IMR-90 (cell line): ENCODE measurements at regions not wholly inside any gene's neighbourhood (a gene's known extent, or its start where the extent isn't known, plus 50 kb on each side); places are given as distances from the start of the nearest gene placed in this dataset.

Experiments
- ATAC-seq: fragments of 200-7000 bp; cut with Tn5 transposase; 2 replicates; pipeline ENCODE4 v1.9.1; 2020; ENCODE audit warnings: low read depth, mild to moderate bottlenecking, moderate library complexity
- BruUV-seq: library from RNA; stranded (reverse); fragments of 400-500 nt; replicated peaks from 2 replicates; lab custom pipeline; 2021; lab: Mats Ljungman, UMichigan
- CTCF ChIA-PET: fragments of 300-600 bp; formaldehyde crosslinking; extraction: SDS; loops from one replicate; lab custom pipeline; 2021; ENCODE audit warnings: antibody characterized with exemption; lab: Yijun Ruan, JAX
- POLR2A ChIA-PET: fragments of 300-600 bp; sonication (Branson Sonifier 250); formaldehyde crosslinking; loops from one replicate; lab custom pipeline; 2022; ENCODE audit warnings: antibody characterized with exemption; ENCODE audit not compliant: unreplicated experiment; lab: Charles Lee
- DNase-seq: peaks from one replicate; pipeline ENCODE4 v3.0.0; 2013
- H2AFZ ChIP-seq: replicated peaks from 2 replicates; pipeline ENCODE3; 2013; ENCODE audit warnings: low read length, mild to moderate bottlenecking; ENCODE audit not compliant: poor library complexity
- H2AK5ac ChIP-seq: 2 replicates; pipeline ENCODE4 v1.6.1; 2013; ENCODE audit warnings: low read depth, low read length, inconsistent platforms
- H2AK9ac ChIP-seq: replicated peaks from 2 replicates; pipeline ENCODE3; 2013; ENCODE audit warnings: mild to moderate bottlenecking, low read depth, low read length, moderate library complexity; ENCODE audit not compliant: poor library complexity
- H2BK120ac ChIP-seq: 2 replicates; pipeline ENCODE4 v1.6.1; 2013; ENCODE audit warnings: low read depth, low read length, inconsistent platforms
- H2BK15ac ChIP-seq: 3 replicates; pipeline ENCODE4 v1.6.1; 2013; ENCODE audit warnings: low read depth, low read length, inconsistent platforms
- H2BK20ac ChIP-seq: 2 replicates; pipeline ENCODE4 v1.6.1; 2013; ENCODE audit warnings: low read depth, mild to moderate bottlenecking, inconsistent platforms, low read length, moderate library complexity
- H2BK5ac ChIP-seq: 2 replicates; pipeline ENCODE4 v1.6.1; 2013; ENCODE audit warnings: mild to moderate bottlenecking, low read depth, low read length, inconsistent platforms; ENCODE audit not compliant: poor library complexity, severe bottlenecking
- H3K14ac ChIP-seq: replicated peaks from 2 replicates; pipeline ENCODE4 v1.6.1; 2013; ENCODE audit warnings: low read depth, low read length, inconsistent platforms
- H3K18ac ChIP-seq: 2 replicates; pipeline ENCODE4 v1.6.1; 2013; ENCODE audit warnings: low read depth, low read length, control low read depth
- H3K23ac ChIP-seq: 2 replicates; pipeline ENCODE4 v1.6.1; 2013; ENCODE audit warnings: low read depth, low read length, inconsistent platforms
- H3K27ac ChIP-seq: 2 replicates; pipeline ENCODE4 v1.5.1; 2013; ENCODE audit warnings: mild to moderate bottlenecking, control low read depth, low read length; ENCODE audit not compliant: insufficient read depth
- H3K27me3 ChIP-seq: 2 replicates; pipeline ENCODE4 v1.6.1; 2013; ENCODE audit warnings: low read length; ENCODE audit not compliant: control insufficient read depth, insufficient read depth
- H3K36me3 ChIP-seq: 2 replicates; pipeline ENCODE4 v1.6.1; 2013; ENCODE audit warnings: low read length, mixed read lengths; ENCODE audit not compliant: control insufficient read depth, insufficient read depth
- H3K4ac ChIP-seq: 2 replicates; pipeline ENCODE4 v1.6.1; 2013; ENCODE audit warnings: low read depth, low read length, inconsistent platforms
- H3K4me1 ChIP-seq: 2 replicates; pipeline ENCODE4 v1.6.1; 2013; ENCODE audit warnings: low read length, mixed read lengths; ENCODE audit not compliant: control insufficient read depth, insufficient read depth
- H3K4me2 ChIP-seq: 2 replicates; pipeline ENCODE4 v1.6.1; 2013; ENCODE audit warnings: low read depth, mild to moderate bottlenecking, control low read depth, low read length, moderate library complexity
- H3K4me3 ChIP-seq: 2 replicates; pipeline ENCODE4 v1.5.1; 2013; ENCODE audit warnings: low read depth, mild to moderate bottlenecking, control low read depth, low read length, moderate library complexity; ENCODE audit not compliant: insufficient read depth
- H3K56ac ChIP-seq: 2 replicates; pipeline ENCODE4 v1.6.1; 2013; ENCODE audit warnings: low read length, inconsistent platforms; ENCODE audit not compliant: insufficient read depth; ENCODE audit errors: extremely low read depth
- H3K79me1 ChIP-seq, 2 experiments: 2 replicates each; pipeline ENCODE4 v1.6.1; 2013; ENCODE audit warnings: low read length in 2 of 2, inconsistent platforms in 1 of 2, low read depth in 1 of 2
- H3K9ac ChIP-seq: 2 replicates; pipeline ENCODE4 v1.6.1; 2013; ENCODE audit warnings: low read depth, low read length, control low read depth
- H3K9me1 ChIP-seq: 2 replicates; pipeline ENCODE4 v1.6.1; 2013; ENCODE audit warnings: low read length, inconsistent platforms; ENCODE audit not compliant: insufficient read depth
- H3K9me3 ChIP-seq: 2 replicates; pipeline ENCODE4 v1.6.1; 2013; ENCODE audit warnings: low read length; ENCODE audit not compliant: control insufficient read depth, insufficient read depth
- H4K20me1 ChIP-seq: 2 replicates; pipeline ENCODE4 v1.6.1; 2013; ENCODE audit warnings: low read length, inconsistent platforms; ENCODE audit not compliant: insufficient read depth
- H4K5ac ChIP-seq: 2 replicates; pipeline ENCODE4 v1.6.1; 2013; ENCODE audit warnings: mild to moderate bottlenecking, low read depth, low read length, control low read depth
- H4K8ac ChIP-seq, 2 experiments: 2 replicates each; pipeline ENCODE4 v1.6.1; 2013; ENCODE audit warnings: low read depth in 2 of 2, low read length in 2 of 2, control low read depth in 1 of 2, inconsistent platforms in 1 of 2
- H4K91ac ChIP-seq: 2 replicates; pipeline ENCODE4 v1.6.1; 2013; ENCODE audit warnings: low read depth, low read length, inconsistent platforms; ENCODE audit not compliant: insufficient read depth
- BHLHE40 ChIP-seq: fragments of 150-350 bp; IDR thresholded peaks from 2 replicates; pipeline ENCODE4 v1.6.1; 2016; ENCODE audit warnings: mild to moderate bottlenecking, low read depth, low read length
- CEBPB ChIP-seq: IDR thresholded peaks from 2 replicates; pipeline ENCODE4 v1.6.1; 2012; ENCODE audit warnings: low read depth, low read length, improper control_type of control experiment
- CHD1 ChIP-seq: IDR thresholded peaks from 2 replicates; pipeline ENCODE4 v1.6.1; 2012; ENCODE audit warnings: low read depth, low read length, improper control_type of control experiment
- FOS ChIP-seq: fragments of 150-350 bp; IDR thresholded peaks from 2 replicates; pipeline ENCODE4 v1.6.1; 2016; ENCODE audit warnings: low read depth, low read length
- MAFK ChIP-seq: IDR thresholded peaks from 2 replicates; pipeline ENCODE4 v1.6.1; 2012; ENCODE audit warnings: low read depth, low read length, improper control_type of control experiment
- MAZ ChIP-seq: IDR thresholded peaks from 2 replicates; pipeline ENCODE4 v1.6.1; 2012; ENCODE audit warnings: low read depth, mild to moderate bottlenecking, low read length, improper control_type of control experiment, moderate library complexity, borderline replicate concordance
- MXI1 ChIP-seq: IDR thresholded peaks from 2 replicates; pipeline ENCODE4 v1.6.1; 2012; ENCODE audit warnings: low read depth, mild to moderate bottlenecking, low read length, moderate library complexity, borderline replicate concordance
- NFE2L2 ChIP-seq: fragments of 150-350 bp; IDR thresholded peaks from 2 replicates; pipeline ENCODE4 v1.6.1; 2016; ENCODE audit warnings: low read depth, mild to moderate bottlenecking, low read length
- POLR2A ChIP-seq: IDR thresholded peaks from 2 replicates; pipeline ENCODE4 v1.6.1; 2012; ENCODE audit warnings: mild to moderate bottlenecking, low read depth, low read length
- RAD21 ChIP-seq: IDR thresholded peaks from 2 replicates; pipeline ENCODE4 v1.6.1; 2012; ENCODE audit warnings: low read length, improper control_type of control experiment
- RCOR1 ChIP-seq: IDR thresholded peaks from 2 replicates; pipeline ENCODE4 v1.6.1; 2012; ENCODE audit warnings: mild to moderate bottlenecking, low read length, improper control_type of control experiment; ENCODE audit not compliant: insufficient replicate concordance
- RFX5 ChIP-seq: IDR thresholded peaks from 2 replicates; pipeline ENCODE4 v1.8.0; 2012; ENCODE audit warnings: low read depth, mild to moderate bottlenecking, low read length, moderate library complexity
- SMC3 ChIP-seq: fragments of 150-350 bp; IDR thresholded peaks from 2 replicates; pipeline ENCODE4 v1.6.1; 2016; ENCODE audit warnings: low read depth, mild to moderate bottlenecking, antibody characterized with exemption, low read length, moderate library complexity
- WGBS, 2 experiments: methylation state at CpG; one replicate each; pipeline versions ENCODE4 v1.1.5 to v1.1.7; 2013; ENCODE audit warnings: missing lambda C conversion rate in 2 of 2; ENCODE audit not compliant: insufficient read length in 1 of 2; ENCODE audit errors: extremely low coverage in 2 of 2; 5-methylcytosine and 5-hydroxymethylcytosine counted together
- dilution Hi-C: fragments of 300-500 bp; cut with HindIII; formaldehyde crosslinking; loops from one replicate; pipeline ENCODE4 v1.14.3; 2018; ENCODE audit warnings: low sequenced_read_pairs; ENCODE audit not compliant: unreplicated experiment
- in situ Hi-C: fragments of 300-500 bp; cut with MboI; formaldehyde crosslinking; loops from 3 replicates; pipeline ENCODE4 v1.14.3; 2019; ENCODE audit warnings: low sequenced_read_pairs, inconsistent platforms, mixed read lengths
- intact Hi-C: fragments of 100-400 bp; cut with micrococcal nuclease; formaldehyde crosslinking; loops from 2 replicates; pipeline ENCODE4 v1.10.0; 2022
- TF ChIP-seq, protein P1 (sequence below): conservative IDR thresholded peaks from 2 replicates; pipeline ENCODE4 v1.5.1; 2012; ENCODE audit warnings: mild to moderate bottlenecking, low read depth, low read length, improper control_type of control experiment
- TF ChIP-seq, protein P2 (sequence below): fragments of 150-350 bp; IDR thresholded peaks from 2 replicates; pipeline ENCODE4 v1.6.1; 2016; ENCODE audit warnings: low read depth, mild to moderate bottlenecking, low read length, moderate library complexity, borderline replicate concordance
- TF ChIP-seq, protein P3 (sequence below): fragments of 150-350 bp; IDR thresholded peaks from 2 replicates; pipeline ENCODE4 v1.6.1; 2017; ENCODE audit warnings: mild to moderate bottlenecking, antibody characterized with exemption, low read length, low read depth

DNA sequence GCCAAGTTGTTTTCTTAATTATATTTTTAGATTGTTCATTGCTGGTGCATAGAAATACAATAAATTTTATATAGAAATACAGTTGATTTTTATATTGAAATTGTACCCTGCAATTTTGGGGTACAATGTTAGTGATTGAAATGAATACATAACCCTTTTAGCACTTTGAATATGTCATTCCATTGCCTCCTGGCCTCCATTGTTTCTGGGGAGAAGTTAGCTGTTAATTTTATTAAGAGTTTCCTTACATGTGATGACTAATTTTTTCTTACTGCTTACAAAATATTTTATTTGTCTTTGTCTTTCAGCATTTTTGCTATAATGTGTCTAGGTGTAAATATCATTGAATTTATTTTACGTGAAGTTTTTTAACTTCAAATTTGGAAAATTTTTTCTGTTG lies 176.5 kb upstream of the DCC start:
- no peak overlapping the region for H4K5ac ChIP-seq
- H3K4me1 ChIP-seq, result no peaks in the 10 kb centered on the region
- ATAC-seq, result no peak
- H2BK5ac ChIP-seq, result no peak overlapping the region
- H3K9ac ChIP-seq, result no peak overlapping the region
- POLR2A ChIA-PET, result no interaction called here
- no peak overlapping the region for H2BK120ac ChIP-seq
- no peak overlapping the region for H2AK9ac ChIP-seq
- BruUV-seq, result no TSS peak
- no peaks in the 10 kb centered on the region for H4K20me1 ChIP-seq
- no peak overlapping the region for H3K27ac ChIP-seq
- H3K14ac ChIP-seq, result no peak overlapping the region
- no peak overlapping the region for H2AK5ac ChIP-seq
- H2BK15ac ChIP-seq, result no peak overlapping the region
- peaks cover 4% of the 10 kb centered on the region for H3K9me3 ChIP-seq
- intact Hi-C loops, result no loop called here
- H2BK20ac ChIP-seq, result no peak overlapping the region
- H3K27me3 ChIP-seq, result no peaks in the 10 kb centered on the region
- in situ Hi-C loops, result no loop called here
- dilution Hi-C loops, result no loop called here
- H3K18ac ChIP-seq, result no peak overlapping the region
- H3K4me3 ChIP-seq, result no peak overlapping the region
- H3K4ac ChIP-seq, result no peak overlapping the region
- TF ChIP-seq, protein P1, sequence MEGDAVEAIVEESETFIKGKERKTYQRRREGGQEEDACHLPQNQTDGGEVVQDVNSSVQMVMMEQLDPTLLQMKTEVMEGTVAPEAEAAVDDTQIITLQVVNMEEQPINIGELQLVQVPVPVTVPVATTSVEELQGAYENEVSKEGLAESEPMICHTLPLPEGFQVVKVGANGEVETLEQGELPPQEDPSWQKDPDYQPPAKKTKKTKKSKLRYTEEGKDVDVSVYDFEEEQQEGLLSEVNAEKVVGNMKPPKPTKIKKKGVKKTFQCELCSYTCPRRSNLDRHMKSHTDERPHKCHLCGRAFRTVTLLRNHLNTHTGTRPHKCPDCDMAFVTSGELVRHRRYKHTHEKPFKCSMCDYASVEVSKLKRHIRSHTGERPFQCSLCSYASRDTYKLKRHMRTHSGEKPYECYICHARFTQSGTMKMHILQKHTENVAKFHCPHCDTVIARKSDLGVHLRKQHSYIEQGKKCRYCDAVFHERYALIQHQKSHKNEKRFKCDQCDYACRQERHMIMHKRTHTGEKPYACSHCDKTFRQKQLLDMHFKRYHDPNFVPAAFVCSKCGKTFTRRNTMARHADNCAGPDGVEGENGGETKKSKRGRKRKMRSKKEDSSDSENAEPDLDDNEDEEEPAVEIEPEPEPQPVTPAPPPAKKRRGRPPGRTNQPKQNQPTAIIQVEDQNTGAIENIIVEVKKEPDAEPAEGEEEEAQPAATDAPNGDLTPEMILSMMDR, result no peak
- no peak for TF ChIP-seq MXI1
- TF ChIP-seq POLR2A, result no peak
- no peak for TF ChIP-seq SMC3
- no peak for TF ChIP-seq BHLHE40
- no peak for TF ChIP-seq RFX5
- TF ChIP-seq MAZ, result no peak
- TF ChIP-seq NFE2L2, result no peak
- TF ChIP-seq CHD1, result no peak
- no peak for TF ChIP-seq CEBPB
- TF ChIP-seq MAFK, result no peak
- TF ChIP-seq, protein P2, sequence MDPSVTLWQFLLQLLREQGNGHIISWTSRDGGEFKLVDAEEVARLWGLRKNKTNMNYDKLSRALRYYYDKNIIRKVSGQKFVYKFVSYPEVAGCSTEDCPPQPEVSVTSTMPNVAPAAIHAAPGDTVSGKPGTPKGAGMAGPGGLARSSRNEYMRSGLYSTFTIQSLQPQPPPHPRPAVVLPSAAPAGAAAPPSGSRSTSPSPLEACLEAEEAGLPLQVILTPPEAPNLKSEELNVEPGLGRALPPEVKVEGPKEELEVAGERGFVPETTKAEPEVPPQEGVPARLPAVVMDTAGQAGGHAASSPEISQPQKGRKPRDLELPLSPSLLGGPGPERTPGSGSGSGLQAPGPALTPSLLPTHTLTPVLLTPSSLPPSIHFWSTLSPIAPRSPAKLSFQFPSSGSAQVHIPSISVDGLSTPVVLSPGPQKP, result no peak
- TF ChIP-seq RCOR1, result no peak
- TF ChIP-seq FOS, result no peak
- TF ChIP-seq, protein P3, sequence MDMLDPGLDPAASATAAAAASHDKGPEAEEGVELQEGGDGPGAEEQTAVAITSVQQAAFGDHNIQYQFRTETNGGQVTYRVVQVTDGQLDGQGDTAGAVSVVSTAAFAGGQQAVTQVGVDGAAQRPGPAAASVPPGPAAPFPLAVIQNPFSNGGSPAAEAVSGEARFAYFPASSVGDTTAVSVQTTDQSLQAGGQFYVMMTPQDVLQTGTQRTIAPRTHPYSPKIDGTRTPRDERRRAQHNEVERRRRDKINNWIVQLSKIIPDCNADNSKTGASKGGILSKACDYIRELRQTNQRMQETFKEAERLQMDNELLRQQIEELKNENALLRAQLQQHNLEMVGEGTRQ, result no peak
- no peak for TF ChIP-seq RAD21
- no peak overlapping the region for H4K8ac ChIP-seq
- no peak overlapping the region for H3K4me2 ChIP-seq
- no peak overlapping the region for H3K56ac ChIP-seq
- H3K23ac ChIP-seq, result no peak overlapping the region
- no peaks in the 10 kb centered on the region for H3K79me1 ChIP-seq
- no CpG with 5 or more reads among the region's 1 CpG for WGBS, 2 experiments
- CTCF ChIA-PET, result no interaction called here
- H4K91ac ChIP-seq, result no peak overlapping the region
- H3K36me3 ChIP-seq, result no peaks in the 10 kb centered on the region
- no peak for DNase-seq
- H2AFZ ChIP-seq, result no peak overlapping the region
- H3K9me1 ChIP-seq, result no peaks in the 10 kb centered on the region
